ENCODE measurements at regions not wholly inside any gene's neighbourhood (a gene's known extent, or its start where the extent isn't known, plus 50 kb on each side); places are given as distances from the start of the nearest gene placed in this dataset.
"Not testable (repeated sequence)": the region's sequence is repeated elsewhere in the genome, so short reads cannot be mapped to it uniquely, and the experiment has no call there.

DNA sequence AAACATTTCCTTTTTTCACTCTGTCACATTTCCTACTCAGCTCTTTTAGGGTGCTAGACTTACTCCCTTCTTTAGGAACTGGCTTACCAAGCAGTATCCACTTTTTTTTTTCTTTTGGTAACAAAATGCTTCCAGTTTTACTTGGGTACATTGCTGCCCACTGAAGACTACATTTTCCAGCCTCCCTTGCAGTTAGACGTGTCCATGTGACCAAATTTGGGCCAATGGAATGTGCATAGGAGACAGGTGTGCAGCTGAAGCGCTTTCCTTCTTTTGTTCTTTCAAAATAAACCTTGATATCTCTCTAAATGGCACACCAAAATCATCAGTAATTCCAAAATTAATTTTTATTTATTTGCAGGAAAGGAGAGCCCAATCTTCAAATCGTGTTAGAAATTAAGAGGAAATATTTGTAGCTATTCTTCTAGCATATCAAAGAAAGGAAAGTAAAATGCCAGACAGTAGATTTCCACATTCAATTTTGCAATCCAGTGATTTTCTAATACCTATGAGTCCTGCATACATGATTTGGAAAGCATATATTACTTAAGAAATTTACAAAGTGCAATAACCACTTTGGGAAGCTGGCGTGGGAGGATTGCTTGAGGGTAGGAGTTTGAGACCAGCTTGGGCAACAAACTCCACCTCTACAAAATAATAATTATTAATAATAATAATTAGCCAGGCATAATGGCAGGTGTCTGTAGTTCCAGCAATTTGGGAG lies 422.0 kb upstream of the FRG2C start:
- ATAC-seq (ENCODE audit: low FRiP score) (no peak), DNase-seq (no peak)
- intact Hi-C loops (cut with DNase I) = no loop called here
- H3K4me3 ChIP-seq (ENCODE audit: low read length in 2 of 2) = no peak overlapping the region
- no peaks in the 10 kb centered on the region for H3K36me3 ChIP-seq (ENCODE audit: control insufficient read depth in 1 of 2, insufficient read depth in 2 of 2, low read length in 1 of 2)
- no peaks in the 10 kb centered on the region for H3K27me3 ChIP-seq (ENCODE audit: control insufficient read depth in 1 of 2, insufficient read depth in 2 of 2, low read length in 1 of 2)
- 70 to 77% methylated on average over 4 of the region's 4 CpGs for WGBS, 2 donors
- no peak overlapping the region for H3K27ac ChIP-seq (ENCODE audit: low read depth in 1 of 2, low read length in 2 of 2)
- H3K9me3 ChIP-seq (ENCODE audit: control insufficient read depth, low read length) = no peaks in the 10 kb centered on the region
- no peaks in the 10 kb centered on the region for H3K4me1 ChIP-seq (ENCODE audit: control insufficient read depth in 1 of 2, insufficient read depth in 2 of 2, low read length in 2 of 2)

DNA sequence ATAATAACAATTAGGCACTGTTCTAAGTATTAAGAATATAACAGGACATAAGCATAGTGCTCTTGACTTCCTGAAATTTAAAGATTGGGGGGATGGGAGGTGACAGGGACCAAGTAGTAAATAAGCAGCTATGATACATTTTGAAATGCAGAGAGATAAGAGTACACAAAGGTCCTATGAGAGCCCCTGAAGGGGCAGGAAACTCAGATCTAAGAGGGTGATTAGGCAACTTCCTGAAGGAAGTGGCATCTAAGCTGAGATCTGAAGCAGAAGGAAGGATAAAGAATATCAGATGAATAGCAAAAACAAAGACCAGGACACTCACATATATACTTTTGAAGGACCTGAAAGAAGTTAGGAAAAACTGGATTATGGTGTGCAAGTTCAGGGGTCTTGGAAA lies 415.2 kb upstream of the FRG2C start:
- H3K27ac ChIP-seq (ENCODE audit: low read depth in 1 of 2, low read length in 2 of 2) = no peak overlapping the region
- no peaks in the 10 kb centered on the region for H3K9me3 ChIP-seq (ENCODE audit: control insufficient read depth, low read length)
- no peaks in the 10 kb centered on the region for H3K4me1 ChIP-seq (ENCODE audit: control insufficient read depth in 1 of 2, insufficient read depth in 2 of 2, low read length in 2 of 2)
- no peak overlapping the region for H3K4me3 ChIP-seq (ENCODE audit: low read length in 2 of 2)
- intact Hi-C loops (cut with DNase I) = no loop called here
- DNase-seq = no peak
- ATAC-seq (ENCODE audit: low FRiP score) = no peak
- H3K27me3 ChIP-seq (ENCODE audit: control insufficient read depth in 1 of 2, insufficient read depth in 2 of 2, low read length in 1 of 2) = no peaks in the 10 kb centered on the region
- H3K36me3 ChIP-seq (ENCODE audit: control insufficient read depth in 1 of 2, insufficient read depth in 2 of 2, low read length in 1 of 2) = no peaks in the 10 kb centered on the region

DNA sequence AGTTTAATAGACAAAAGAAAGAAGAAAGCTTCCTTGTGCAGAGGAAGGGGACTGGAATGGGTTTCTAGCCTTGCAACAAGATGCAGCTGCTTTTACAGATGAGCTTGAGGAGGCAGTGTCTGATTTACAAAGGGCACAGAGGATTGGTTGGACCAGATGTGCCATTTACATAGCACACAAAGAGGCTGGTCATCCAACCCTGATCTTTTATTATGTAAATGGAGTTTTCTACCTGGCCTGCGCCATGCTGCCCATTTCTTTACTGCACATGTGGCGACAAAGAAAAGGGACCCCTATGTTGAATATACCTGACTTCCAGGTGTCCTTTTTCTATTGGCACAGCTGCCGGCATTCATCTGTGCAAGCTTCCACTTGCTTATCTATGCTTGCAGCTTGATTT lies 409.4 kb upstream of the FRG2C start:
- ATAC-seq (ENCODE audit: low FRiP score) = no peak
- Histone ChIP-seq H3K27me3 (ENCODE audit: control insufficient read depth in 1 of 2, insufficient read depth in 2 of 2, low read length in 1 of 2) (no peaks in the 10 kb centered on the region), H3K4me1 (ENCODE audit: control insufficient read depth in 1 of 2, insufficient read depth in 2 of 2, low read length in 2 of 2) (no peaks in the 10 kb centered on the region), H3K9me3 (ENCODE audit: control insufficient read depth, low read length) (no peaks in the 10 kb centered on the region), H3K36me3 (ENCODE audit: control insufficient read depth in 1 of 2, insufficient read depth in 2 of 2, low read length in 1 of 2) (no peaks in the 10 kb centered on the region), H3K4me3 (ENCODE audit: low read length in 2 of 2) (no peak overlapping the region), H3K27ac (ENCODE audit: low read depth in 1 of 2, low read length in 2 of 2) (no peak overlapping the region)
- WGBS, 2 donors = 77% methylated on average over 3 of the region's 3 CpGs
- DNase-seq = no peak
- intact Hi-C loops (cut with DNase I) = no loop called here

DNA sequence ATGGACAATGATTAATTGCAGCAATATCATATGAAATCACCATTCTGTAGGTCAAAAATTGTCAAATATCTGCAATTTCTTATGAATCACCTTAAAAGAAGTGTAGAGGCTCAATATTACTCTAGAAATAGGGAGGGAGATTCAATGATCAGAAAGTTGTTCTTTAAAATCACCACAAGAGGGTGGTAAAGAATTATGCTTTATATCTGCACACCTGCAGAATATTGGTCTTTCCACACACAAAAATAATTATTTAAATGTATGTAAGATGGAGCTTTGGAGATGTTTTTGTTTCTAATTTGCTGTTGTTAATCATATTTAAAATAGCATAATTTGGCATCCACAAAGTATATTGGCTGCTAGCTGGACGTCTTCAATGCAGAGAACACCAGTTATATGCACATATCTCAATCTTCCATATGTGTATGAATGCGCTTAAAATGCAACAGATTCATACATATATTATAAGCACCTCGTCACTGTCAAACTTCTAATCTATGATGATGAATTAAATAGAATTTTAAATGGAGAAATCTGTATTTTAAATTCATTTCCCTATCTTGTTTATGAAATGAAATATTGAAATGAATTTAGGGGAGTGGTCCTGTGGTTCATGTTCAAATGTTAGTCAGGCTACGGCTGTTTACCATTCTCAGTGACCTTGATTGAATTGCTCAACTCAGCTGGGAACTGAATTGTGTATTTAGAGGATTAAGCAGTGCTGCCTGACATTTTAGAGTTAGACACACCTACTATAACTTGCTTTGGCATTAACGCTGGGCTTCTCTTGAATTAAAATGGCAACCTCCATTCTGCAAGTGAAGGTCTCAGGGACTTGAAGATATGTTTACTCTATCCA lies 405.1 kb upstream of the FRG2C start:
- intact Hi-C loops (cut with DNase I); H3K4me1 ChIP-seq (ENCODE audit: control insufficient read depth in 1 of 2, insufficient read depth in 2 of 2, low read length in 2 of 2); H3K4me3 ChIP-seq (ENCODE audit: low read length in 2 of 2); H3K27me3 ChIP-seq (ENCODE audit: control insufficient read depth in 1 of 2, insufficient read depth in 2 of 2, low read length in 1 of 2); H3K27ac ChIP-seq (ENCODE audit: low read depth in 1 of 2, low read length in 2 of 2); H3K9me3 ChIP-seq (ENCODE audit: control insufficient read depth, low read length); DNase-seq; H3K36me3 ChIP-seq (ENCODE audit: control insufficient read depth in 1 of 2, insufficient read depth in 2 of 2, low read length in 1 of 2); ATAC-seq (ENCODE audit: low FRiP score): not testable (repeated sequence)
- WGBS, 2 donors = 43 to 44% methylated on average over 5 of the region's 5 CpGs

DNA sequence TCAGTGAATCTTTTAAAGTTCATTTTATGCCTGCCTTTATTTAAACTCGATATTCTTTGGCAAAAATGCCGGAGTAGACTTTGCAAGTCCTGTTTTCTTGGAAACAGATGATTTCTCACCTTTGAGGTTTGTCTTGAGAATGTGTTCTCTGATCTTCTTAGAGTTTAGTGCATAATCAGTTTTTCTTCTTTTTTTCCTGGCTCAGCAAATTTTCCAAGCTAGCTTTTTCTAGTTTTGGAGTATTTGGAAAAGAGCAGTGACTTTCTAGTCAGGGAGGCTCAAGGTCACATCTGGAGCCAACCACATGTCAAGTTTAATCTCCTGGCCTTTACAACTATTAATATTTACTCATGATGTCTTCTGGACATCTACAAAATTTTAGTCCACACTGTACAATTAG lies 403.2 kb upstream of the FRG2C start:
- H3K27ac ChIP-seq (ENCODE audit: low read depth in 1 of 2, low read length in 2 of 2); DNase-seq; H3K36me3 ChIP-seq (ENCODE audit: control insufficient read depth in 1 of 2, insufficient read depth in 2 of 2, low read length in 1 of 2); intact Hi-C loops (cut with DNase I); H3K27me3 ChIP-seq (ENCODE audit: control insufficient read depth in 1 of 2, insufficient read depth in 2 of 2, low read length in 1 of 2); H3K9me3 ChIP-seq (ENCODE audit: control insufficient read depth, low read length); H3K4me3 ChIP-seq (ENCODE audit: low read length in 2 of 2); ATAC-seq (ENCODE audit: low FRiP score); H3K4me1 ChIP-seq (ENCODE audit: control insufficient read depth in 1 of 2, insufficient read depth in 2 of 2, low read length in 2 of 2): not testable (repeated sequence)
- 73 to 77% methylated on average over 2 of the region's 2 CpGs for WGBS, 2 donors

DNA sequence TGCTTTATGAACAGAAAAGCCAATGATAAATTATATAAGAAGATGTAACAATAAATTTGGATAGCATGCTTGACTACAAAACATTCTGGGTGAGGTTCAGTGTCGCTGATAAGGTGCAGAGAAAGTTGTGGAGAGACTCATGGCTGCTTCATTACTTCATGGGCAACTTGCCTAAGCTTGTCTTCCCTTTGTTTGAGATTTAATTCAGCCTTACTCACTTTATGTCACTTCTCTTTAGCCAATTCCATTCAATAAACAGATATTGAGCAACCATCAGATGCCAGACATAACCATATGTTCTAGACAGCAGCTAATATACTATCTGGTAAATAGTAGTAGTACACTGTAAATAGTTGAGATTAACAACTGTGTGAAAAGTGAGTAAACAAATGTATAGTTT lies 401.5 kb upstream of the FRG2C start:
- DNase-seq = no peak
- 86% methylated on average over 1 of the region's 1 CpG for WGBS, 2 donors

DNA sequence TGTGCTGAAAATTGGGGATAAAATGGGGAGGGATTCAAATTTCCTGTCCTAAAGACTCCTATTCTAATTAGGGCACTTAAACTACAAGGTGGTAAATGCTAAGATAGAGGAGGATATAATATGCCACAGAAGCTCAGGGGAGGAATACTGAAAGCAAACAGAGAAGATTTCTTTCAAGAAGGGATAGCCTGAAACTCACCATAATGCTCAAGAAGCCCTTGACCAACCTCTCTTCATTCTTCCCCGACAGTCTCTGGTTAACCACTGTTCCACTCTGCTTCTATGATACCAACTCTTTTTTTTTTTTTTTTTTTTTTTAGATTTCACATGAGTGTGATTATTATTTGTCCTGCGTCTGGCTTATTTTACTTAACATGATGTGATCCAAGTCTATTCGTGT lies 398.2 kb upstream of the FRG2C start:
- Histone ChIP-seq H3K36me3 (ENCODE audit: control insufficient read depth in 1 of 2, insufficient read depth in 2 of 2, low read length in 1 of 2) (no peaks in the 10 kb centered on the region), H3K4me1 (ENCODE audit: control insufficient read depth in 1 of 2, insufficient read depth in 2 of 2, low read length in 2 of 2) (no peaks in the 10 kb centered on the region), H3K27me3 (ENCODE audit: control insufficient read depth in 1 of 2, insufficient read depth in 2 of 2, low read length in 1 of 2) (no peaks in the 10 kb centered on the region), H3K4me3 (ENCODE audit: low read length in 2 of 2) (no peak overlapping the region), H3K9me3 (ENCODE audit: control insufficient read depth, low read length) (no peaks in the 10 kb centered on the region), H3K27ac (ENCODE audit: low read depth in 1 of 2, low read length in 2 of 2) (no peak overlapping the region)
- WGBS, 2 donors = 45 to 48% methylated on average over 3 of the region's 3 CpGs
- ATAC-seq (ENCODE audit: low FRiP score) (no peak), DNase-seq (no peak)
- intact Hi-C loops (cut with DNase I) = no loop called here

More for the DNA sequence above, 401.5 kb upstream of the FRG2C start:
- Histone ChIP-seq H3K9me3 (ENCODE audit: control insufficient read depth, low read length) (no peaks in the 10 kb centered on the region), H3K27ac (ENCODE audit: low read depth in 1 of 2, low read length in 2 of 2) (no peak overlapping the region), H3K27me3 (ENCODE audit: control insufficient read depth in 1 of 2, insufficient read depth in 2 of 2, low read length in 1 of 2) (peaks cover 0 to 2% of the 10 kb centered on the region in 2 donors), H3K4me3 (ENCODE audit: low read length in 2 of 2) (no peak overlapping the region), H3K4me1 (ENCODE audit: control insufficient read depth in 1 of 2, insufficient read depth in 2 of 2, low read length in 2 of 2) (no peaks in the 10 kb centered on the region), H3K36me3 (ENCODE audit: control insufficient read depth in 1 of 2, insufficient read depth in 2 of 2, low read length in 1 of 2) (no peaks in the 10 kb centered on the region)
- no peak for ATAC-seq (ENCODE audit: low FRiP score)
- intact Hi-C loops (cut with DNase I) = no loop called here

DNA sequence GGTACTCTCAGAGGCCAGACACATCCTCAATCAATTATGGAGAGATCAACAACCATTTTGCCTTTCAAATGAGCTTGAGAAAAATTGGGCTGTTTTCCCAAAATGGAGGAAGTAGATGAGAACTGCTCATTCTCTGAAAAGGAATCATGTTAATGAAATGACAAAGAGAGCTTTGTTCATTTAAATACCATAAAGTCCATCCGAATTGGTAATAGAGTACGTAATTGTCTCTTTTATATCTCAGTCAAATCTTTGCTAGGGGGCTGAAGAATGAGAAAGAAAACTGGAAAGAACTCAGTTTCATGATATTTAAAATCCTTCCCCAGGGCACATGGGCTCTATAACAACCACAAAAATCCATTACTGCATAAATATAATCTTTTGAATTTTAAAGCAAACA lies 395.6 kb upstream of the FRG2C start:
- H3K27me3 ChIP-seq (ENCODE audit: control insufficient read depth in 1 of 2, insufficient read depth in 2 of 2, low read length in 1 of 2); H3K4me1 ChIP-seq (ENCODE audit: control insufficient read depth in 1 of 2, insufficient read depth in 2 of 2, low read length in 2 of 2); H3K9me3 ChIP-seq (ENCODE audit: control insufficient read depth, low read length); H3K36me3 ChIP-seq (ENCODE audit: control insufficient read depth in 1 of 2, insufficient read depth in 2 of 2, low read length in 1 of 2); ATAC-seq (ENCODE audit: low FRiP score); H3K27ac ChIP-seq (ENCODE audit: low read depth in 1 of 2, low read length in 2 of 2); intact Hi-C loops (cut with DNase I); H3K4me3 ChIP-seq (ENCODE audit: low read length in 2 of 2); DNase-seq: not testable (repeated sequence)
- 82 to 91% methylated on average over 2 of the region's 2 CpGs for WGBS, 2 donors

DNA sequence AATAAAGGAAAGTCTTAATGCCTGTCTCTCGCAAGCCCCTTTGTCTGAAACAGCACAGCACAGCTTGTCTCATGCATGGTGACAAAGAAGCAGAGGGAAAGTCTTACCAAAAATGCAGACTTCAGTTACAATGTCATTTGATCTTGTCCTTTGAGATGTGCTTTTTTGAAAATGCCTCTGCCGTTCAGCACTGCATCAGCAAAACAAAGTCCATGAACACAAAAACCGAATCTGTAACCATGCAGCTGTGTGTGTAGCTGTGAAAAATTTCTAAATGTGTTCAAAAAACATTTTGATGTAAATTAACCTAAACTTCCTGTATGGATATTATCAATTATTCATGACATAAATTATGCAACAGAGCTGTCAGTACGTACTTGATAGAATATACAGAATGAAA lies 391.9 kb upstream of the FRG2C start:
- WGBS, 2 donors = 50 to 60% methylated on average over 4 of the region's 4 CpGs
- H3K27ac ChIP-seq (ENCODE audit: low read depth in 1 of 2, low read length in 2 of 2); DNase-seq; H3K4me1 ChIP-seq (ENCODE audit: control insufficient read depth in 1 of 2, insufficient read depth in 2 of 2, low read length in 2 of 2); ATAC-seq (ENCODE audit: low FRiP score); intact Hi-C loops (cut with DNase I); H3K27me3 ChIP-seq (ENCODE audit: control insufficient read depth in 1 of 2, insufficient read depth in 2 of 2, low read length in 1 of 2); H3K9me3 ChIP-seq (ENCODE audit: control insufficient read depth, low read length); H3K4me3 ChIP-seq (ENCODE audit: low read length in 2 of 2); H3K36me3 ChIP-seq (ENCODE audit: control insufficient read depth in 1 of 2, insufficient read depth in 2 of 2, low read length in 1 of 2): not testable (repeated sequence)

Data from aorta (tissue), 5 donors.